DMS114 treated with DMSO at 0.1 percent for 48 hours (cell line): ENCODE measurements at regions not wholly inside any gene's neighbourhood (a gene's known extent, or its start where the extent isn't known, plus 50 kb on each side); places are given as distances from the start of the nearest gene placed in this dataset.

Source experiments
- DNase-seq: peaks from one replicate; lab custom pipeline; 2025; ENCODE audit not compliant: unreplicated experiment; lab: John Stamatoyannopoulos, UW

DNA sequence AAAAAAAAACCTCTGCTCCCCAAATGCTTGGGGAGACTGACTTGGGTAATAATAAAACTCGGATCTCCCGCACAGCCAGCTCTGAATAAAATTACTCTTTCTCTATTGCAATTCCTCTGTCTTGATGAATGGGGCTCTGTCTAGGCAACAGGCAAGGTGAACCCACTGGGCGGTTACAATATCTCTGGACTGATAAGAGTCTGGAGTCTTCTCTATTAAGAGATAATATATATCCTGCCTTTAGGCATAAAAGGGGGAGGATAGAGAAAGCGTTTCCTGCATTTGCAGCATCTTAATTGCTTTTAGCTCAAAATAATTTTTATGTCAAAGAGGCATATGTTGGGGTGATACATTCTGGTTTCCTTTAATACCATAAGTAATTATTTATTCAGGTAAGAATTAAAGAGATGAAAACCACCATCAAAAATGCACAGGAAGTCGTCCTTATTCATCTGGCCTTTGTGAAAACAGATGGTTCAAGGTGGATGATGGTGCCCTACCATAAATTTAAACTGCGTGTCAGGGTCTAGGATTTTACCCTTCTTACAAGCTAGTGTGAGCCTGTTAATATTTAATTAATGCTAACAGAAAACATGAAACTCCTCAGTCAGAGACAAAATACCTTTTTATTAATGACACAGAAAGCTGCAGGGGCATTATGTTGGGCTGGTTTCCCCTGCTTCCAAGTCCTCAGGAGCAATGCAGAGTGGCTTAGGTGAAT lies 736.8 kb downstream of the SOCS6 start:
- DNase-seq: no peak

GRCh38 chr18:71022389-71022788 lies 733.5 kb downstream of the SOCS6 start:
- DNase-seq: no peak

DNA sequence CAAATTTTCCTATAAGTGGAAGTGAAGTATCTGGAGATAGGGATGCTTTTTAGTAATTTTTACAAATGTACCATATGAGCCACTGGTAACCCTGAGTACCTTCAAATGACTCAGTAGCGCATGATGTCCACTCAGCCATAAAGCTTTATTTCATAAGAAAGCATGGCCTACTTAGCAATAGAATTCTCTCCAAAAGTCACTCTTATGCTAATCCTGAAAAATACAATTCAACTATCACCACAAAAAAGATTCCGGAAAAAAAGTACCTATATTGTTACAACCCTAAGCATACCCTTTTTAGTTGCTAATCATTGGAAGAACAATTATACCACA lies 732.2 kb downstream of the SOCS6 start:
- no peak for DNase-seq

- DNase-seq: no peak
Measured at GRCh38 chr18:71020342-71021029, 731.6 kb downstream of the SOCS6 start.

GRCh38 chr18:71018816-71019215 lies 730.0 kb downstream of the SOCS6 start:
- DNase-seq: no peak

DNA sequence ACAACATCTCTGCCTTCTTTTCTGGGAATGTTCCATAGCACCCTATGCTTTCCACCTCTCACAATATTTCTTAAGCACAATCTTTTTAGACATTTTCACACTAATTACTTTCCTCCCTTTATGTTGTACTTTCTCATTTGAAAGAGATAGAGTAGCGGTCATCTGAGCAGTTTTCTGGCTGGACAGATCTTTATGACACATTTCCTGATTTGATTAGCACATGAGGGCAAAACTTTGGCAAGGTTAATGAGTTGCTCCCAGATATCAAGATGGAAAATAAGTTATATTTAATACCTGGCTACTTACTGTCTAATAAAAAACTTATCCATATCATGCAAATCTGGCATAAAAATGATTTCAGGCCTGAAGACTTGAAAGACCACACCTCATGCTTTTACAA lies 723.9 kb downstream of the SOCS6 start:
- no peak for DNase-seq

GRCh38 chr18:71011389-71011788 lies 722.5 kb downstream of the SOCS6 start:
- no peak for DNase-seq

GRCh38 chr18:71008257-71008656 lies 719.4 kb downstream of the SOCS6 start:
- DNase-seq: no peak

GRCh38 chr18:71001597-71001996 lies 712.8 kb downstream of the SOCS6 start:
- DNase-seq: no peak

DNA sequence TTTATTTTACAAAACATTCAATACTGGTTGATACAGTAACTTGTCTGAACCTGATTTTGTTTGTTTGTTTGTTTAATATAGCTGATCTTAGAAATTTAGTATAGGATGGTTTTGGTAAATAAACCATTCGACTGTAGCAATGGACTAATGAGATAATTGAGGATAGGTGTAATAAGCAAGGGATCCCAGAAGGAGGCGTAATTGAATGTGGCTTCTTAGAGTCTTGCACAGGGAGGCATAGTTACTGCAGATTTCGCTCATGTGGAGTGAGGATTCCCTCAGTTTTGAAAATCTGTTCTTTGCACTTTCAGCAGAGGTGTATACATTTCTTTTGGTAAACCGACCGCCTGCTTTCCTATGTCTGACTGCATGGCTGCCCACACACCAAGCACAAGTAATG lies 709.6 kb downstream of the SOCS6 start:
- no peak for DNase-seq

DNA sequence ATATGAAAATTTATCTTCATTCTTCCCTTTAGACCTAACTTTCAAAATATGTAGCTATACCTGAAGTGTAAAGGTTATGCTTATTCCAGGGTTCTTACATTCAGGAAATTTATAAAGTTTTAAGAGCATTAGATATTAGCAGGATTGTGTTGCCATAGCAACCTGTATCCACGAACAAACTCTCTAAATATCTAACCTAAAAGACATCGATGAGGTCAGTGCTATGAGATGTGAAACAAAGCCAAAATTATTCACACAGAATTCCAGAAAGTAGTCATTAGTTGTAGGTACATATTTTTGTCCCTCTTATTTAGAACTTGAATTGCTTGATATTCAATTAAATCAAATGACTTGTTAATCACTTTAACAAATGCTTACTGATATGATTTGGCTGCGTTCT lies 705.3 kb downstream of the SOCS6 start:
- no peak for DNase-seq

- no peak for DNase-seq
Measured at GRCh38 chr18:70991577-70991976, 702.7 kb downstream of the SOCS6 start.

DNA sequence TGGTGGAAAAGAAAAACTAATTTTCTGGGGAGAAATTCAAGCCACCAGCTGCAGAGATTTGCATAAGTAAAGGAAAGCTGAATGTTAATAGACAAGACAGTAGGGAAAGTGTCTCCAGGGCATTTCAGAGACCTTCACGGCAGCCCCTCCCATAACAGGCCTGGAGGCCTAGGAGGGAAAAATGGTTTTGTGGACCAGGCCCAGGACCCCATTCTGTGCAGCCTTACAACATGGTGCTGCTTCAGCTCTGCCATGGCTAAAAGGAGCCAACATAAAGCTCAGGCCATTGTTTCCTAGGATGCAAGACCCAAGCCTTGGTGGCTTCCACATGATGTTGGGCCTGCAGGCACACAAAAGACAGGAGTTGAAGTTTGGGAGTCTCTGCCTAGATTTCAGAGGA lies 697.1 kb downstream of the SOCS6 start:
- no peak for DNase-seq

DNA sequence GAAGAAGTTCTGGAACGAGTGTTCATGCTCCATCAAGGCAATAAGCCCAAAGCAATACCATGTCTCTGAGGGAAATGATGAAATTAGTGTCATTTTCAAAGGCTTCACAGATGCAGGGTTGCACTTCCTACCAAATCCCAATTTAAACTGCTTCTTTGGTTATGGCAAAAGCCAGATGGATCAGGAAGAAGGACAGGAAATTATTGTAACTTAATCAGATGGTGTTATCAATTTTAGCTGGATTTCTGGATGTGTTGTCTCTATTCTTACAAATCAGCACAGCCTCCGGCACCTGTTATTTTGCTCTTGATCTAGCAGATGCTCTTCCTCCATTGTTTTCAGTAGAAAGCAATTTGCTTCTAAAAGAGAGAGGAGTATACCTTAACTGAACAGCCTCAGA lies 693.4 kb downstream of the SOCS6 start:
- DNase-seq: no peak

DNA sequence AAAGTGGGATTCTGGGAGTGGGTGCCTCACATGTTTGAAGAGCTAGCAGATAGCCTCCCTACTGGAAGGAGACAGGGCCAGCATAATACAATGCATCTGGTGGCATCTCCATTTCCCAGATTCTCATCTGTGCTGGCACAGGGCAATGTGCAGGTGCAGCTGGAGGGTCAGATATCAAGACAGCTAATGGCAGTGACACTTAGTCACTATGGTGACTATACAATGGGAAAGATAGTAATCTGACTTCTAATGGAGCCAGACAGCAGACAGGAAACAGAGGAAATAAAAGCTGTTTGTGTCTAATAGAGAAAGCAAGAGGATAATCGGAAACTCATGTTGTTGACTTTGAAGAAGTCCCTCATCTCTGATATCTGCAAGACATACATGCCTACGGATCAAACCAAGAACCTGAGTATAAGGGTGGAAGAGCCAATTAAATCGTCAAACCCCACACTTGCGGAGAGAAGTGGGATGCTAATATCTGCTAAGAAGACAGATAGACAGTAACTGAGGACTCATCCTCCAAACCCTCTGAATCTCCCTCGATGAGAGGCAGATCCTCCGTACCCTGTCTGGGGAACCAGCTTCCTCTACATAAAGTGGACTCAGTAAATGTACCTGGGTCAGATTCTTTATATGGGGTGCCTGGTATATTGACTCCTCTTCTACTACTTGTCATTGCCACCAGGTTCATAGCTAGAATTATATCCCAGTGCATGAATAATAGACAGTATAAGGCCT lies 692.7 kb downstream of the SOCS6 start:
- no peak for DNase-seq

GRCh38 chr18:70973626-70974025 lies 684.8 kb downstream of the SOCS6 start:
- no peak for DNase-seq

GRCh38 chr18:70966419-70966818 lies 677.6 kb downstream of the SOCS6 start:
- no peak for DNase-seq

DNA sequence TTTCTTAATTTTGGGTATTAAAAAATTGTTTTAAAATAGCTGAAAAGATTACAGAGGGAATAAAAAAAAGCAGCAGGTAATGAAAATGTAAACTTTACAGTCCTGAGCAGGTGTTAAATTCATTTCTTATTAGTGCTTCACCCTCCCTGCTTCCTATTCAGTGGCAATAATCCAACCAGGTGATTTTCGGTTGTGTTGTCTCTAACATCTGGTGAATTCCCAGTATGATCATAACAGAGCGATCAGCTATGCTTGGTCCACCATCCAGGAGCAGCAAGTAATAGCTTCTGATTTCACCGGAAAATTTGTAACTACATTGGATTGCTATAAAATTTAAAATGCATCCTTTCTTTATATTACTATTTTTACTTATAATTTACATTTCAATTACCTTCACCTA lies 673.1 kb downstream of the SOCS6 start:
- DNase-seq: no peak

GRCh38 chr18:70956554-70956953 lies 667.7 kb downstream of the SOCS6 start:
- DNase-seq: no peak

DNA sequence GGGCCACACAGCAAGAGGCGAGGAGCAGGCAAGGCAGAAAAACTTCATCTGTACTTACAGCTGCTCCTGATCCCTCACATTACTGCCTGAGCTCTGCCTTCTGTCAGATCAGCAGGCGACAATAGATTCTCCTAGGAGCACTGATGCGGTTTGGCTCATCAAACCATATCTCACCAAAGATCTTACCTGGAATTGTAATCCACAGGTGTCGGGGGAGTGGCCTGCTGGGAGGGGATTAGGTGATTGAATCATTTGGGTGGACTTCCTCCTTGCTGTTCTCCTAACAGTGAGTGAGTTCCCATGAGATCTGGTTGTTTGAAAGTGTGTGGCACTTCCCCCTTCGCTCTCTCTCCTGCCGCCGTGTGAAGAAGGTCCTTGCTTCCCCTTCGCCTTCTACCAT lies 647.3 kb downstream of the SOCS6 start:
- no peak for DNase-seq

GRCh38 chr18:70931942-70932814 lies 643.3 kb downstream of the SOCS6 start:
- no peak for DNase-seq
